Neural crest cell (in vitro differentiated cells): ENCODE measurements at regions not wholly inside any gene's neighbourhood (a gene's known extent, or its start where the extent isn't known, plus 50 kb on each side); places are given as distances from the start of the nearest gene placed in this dataset.

ENCODE experiments used
- DNase-seq: peaks from one replicate; pipeline ENCODE4 v3.0.0; 2021; ENCODE audit warnings: low read depth, mixed read lengths, low spot score
- H3K27ac Mint-ChIP-seq: one replicate; pipeline ENCODE4 v1.8.0; 2021; ENCODE audit warnings: mild to moderate bottlenecking, mixed read lengths; ENCODE audit not compliant: unreplicated experiment
- H3K27me3 Mint-ChIP-seq: 2 replicates; pipeline ENCODE4 v1.8.0; 2021; ENCODE audit warnings: low read depth, mild to moderate bottlenecking, mixed read lengths
- H3K36me3 Mint-ChIP-seq: 2 replicates; pipeline ENCODE4 v1.8.0; 2021; ENCODE audit warnings: low read depth, mild to moderate bottlenecking, mixed read lengths
- H3K4me1 Mint-ChIP-seq: 2 replicates; pipeline ENCODE4 v1.8.0; 2021; ENCODE audit warnings: mixed read lengths
- H3K4me3 Mint-ChIP-seq: one replicate; pipeline ENCODE4 v1.8.0; 2021; ENCODE audit warnings: mild to moderate bottlenecking, mixed read lengths
- H3K9me3 Mint-ChIP-seq: 2 replicates; pipeline ENCODE4 v1.8.0; 2021; ENCODE audit warnings: mixed read lengths
- TF ChIP-seq, protein P1 (sequence below): fragments of 200-600 bp; sonication (generic); conservative IDR thresholded peaks from 2 replicates; pipeline ENCODE4 v1.5.0; 2021; ENCODE audit warnings: antibody characterized with exemption, mild to moderate bottlenecking

DNA sequence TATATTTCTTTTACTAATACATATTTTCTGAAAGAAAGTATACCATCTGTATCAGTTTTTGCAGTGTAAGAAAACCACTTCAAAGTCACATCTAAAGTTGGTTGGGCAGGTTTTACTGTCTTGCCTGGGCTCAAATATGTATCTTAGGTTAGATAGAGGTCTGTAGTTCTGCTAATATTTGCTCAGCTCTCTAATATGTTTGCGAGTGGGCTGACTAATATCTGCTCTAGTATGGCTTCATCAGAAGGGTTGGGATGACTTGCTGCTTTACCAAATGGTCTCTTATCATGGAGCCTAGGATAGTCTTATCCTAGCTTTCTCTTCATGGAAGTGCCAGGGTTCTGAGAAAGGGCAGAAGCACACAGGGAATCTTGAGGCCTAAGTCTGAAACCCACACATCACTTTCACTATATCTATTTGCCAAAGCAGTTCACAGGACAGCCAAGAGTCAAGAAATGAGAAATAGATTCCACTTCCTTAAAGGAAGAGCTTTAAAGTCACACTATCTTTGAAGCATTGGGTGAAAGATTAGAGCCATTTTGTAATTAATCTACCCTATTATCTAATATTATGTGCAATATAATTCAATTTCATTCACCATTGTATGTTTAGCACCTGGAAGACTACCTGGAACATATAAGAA is 610.0 kb downstream of the KCNJ3 start:
- no peak for DNase-seq
- Mint-ChIP-seq H3K4me3 (no peak overlapping the region), H3K27ac (no peak overlapping the region), H3K36me3 (no peaks in the 10 kb centered on the region), H3K27me3 (no peaks in the 10 kb centered on the region), H3K9me3 (no peaks in the 10 kb centered on the region), H3K4me1 (no peaks in the 10 kb centered on the region)
- TF ChIP-seq, protein P1, sequence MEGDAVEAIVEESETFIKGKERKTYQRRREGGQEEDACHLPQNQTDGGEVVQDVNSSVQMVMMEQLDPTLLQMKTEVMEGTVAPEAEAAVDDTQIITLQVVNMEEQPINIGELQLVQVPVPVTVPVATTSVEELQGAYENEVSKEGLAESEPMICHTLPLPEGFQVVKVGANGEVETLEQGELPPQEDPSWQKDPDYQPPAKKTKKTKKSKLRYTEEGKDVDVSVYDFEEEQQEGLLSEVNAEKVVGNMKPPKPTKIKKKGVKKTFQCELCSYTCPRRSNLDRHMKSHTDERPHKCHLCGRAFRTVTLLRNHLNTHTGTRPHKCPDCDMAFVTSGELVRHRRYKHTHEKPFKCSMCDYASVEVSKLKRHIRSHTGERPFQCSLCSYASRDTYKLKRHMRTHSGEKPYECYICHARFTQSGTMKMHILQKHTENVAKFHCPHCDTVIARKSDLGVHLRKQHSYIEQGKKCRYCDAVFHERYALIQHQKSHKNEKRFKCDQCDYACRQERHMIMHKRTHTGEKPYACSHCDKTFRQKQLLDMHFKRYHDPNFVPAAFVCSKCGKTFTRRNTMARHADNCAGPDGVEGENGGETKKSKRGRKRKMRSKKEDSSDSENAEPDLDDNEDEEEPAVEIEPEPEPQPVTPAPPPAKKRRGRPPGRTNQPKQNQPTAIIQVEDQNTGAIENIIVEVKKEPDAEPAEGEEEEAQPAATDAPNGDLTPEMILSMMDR = no peak

DNA sequence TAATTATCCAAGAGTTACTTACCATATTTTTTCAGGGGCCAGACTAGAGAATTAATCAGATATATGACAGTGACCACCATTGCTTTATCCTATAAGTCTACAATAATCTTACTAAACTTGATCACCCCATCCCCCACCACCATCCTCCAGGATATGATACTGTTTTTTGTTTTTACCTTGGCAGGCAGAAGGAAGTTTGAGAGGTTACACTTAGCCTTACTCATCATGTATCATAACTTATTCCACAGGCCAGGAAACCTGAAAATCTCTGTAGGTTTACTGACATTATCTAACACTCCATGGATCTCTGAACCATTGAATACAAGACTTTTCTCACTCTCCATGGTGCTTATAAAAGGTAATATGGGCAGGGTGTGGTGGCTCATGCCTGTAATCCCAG is 602.7 kb downstream of the KCNJ3 start:
- no peaks in the 10 kb centered on the region for H3K4me1 Mint-ChIP-seq
- no peak overlapping the region for H3K4me3 Mint-ChIP-seq
- no peaks in the 10 kb centered on the region for H3K27me3 Mint-ChIP-seq
- TF ChIP-seq, protein P1 = no peak
- H3K9me3 Mint-ChIP-seq = no peaks in the 10 kb centered on the region
- no peak for DNase-seq
- no peaks in the 10 kb centered on the region for H3K36me3 Mint-ChIP-seq
- H3K27ac Mint-ChIP-seq = no peak overlapping the region

DNA sequence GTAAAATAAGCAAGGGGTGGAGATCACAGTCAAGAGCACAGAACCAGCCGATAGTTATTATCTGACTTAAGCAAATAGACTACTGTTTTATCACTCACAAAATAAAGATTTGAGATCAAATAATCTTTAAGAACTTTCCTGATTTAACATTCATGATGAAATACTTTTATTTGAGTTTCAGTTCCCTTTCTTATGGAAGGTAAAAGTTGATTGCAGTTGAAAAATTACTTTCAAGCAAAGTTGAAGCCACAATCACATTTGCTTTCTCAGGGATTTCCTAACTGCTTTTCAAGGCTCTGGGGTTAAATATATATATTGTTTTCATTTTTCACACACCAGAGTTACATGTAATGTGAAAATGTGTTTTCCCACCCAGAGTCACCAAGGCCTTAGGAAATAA is 599.5 kb downstream of the KCNJ3 start:
- no peaks in the 10 kb centered on the region for H3K4me1 Mint-ChIP-seq
- TF ChIP-seq, protein P1 = no peak

DNA sequence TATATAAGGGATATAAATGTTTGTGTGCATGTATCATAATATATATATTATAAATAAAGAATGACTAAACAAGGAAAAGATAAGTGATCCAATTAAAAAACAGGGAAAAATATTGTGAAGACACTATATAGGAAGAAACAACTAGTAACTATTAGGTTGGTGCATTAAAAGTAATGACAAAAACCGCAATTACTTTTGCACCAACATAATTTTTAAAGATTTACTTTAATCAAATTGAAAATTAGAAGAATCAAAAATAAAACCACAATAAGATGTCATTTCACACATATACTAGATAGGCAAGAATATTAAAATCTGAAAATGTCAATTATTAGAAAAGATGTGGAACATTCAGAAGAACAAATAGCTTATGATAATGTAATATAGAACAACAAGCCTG is 595.9 kb downstream of the KCNJ3 start:
- Mint-ChIP-seq H3K27ac (no peak overlapping the region), H3K4me1 (no peaks in the 10 kb centered on the region)

More for the DNA sequence above, 599.5 kb downstream of the KCNJ3 start:
- Mint-ChIP-seq H3K9me3 (no peaks in the 10 kb centered on the region), H3K4me3 (no peak overlapping the region), H3K27ac (no peak overlapping the region), H3K27me3 (no peaks in the 10 kb centered on the region), H3K36me3 (no peaks in the 10 kb centered on the region)
- no peak for DNase-seq

DNA sequence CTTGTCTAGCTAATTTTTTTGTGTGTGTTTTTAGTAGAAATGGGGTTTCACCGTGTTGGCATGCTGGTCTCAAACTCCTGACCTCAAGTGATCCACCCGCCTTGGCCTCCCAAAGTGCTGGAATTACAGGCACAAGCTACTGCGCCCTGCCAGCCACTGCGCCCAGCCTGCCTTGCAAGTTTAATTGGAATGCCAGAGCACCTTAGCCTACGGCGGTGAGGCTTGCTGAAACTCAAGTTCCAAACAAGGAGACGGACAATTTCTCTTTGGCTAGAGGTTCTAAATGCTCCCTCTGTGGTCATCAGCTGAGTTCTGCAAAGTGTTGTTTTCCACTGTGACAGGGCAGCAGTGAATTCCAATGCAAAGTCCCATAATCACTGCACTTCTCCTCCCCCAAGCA is 583.4 kb downstream of the KCNJ3 start:
- TF ChIP-seq, protein P1 = no peak

More for the DNA sequence above, 595.9 kb downstream of the KCNJ3 start:
- no peaks in the 10 kb centered on the region for H3K27me3 Mint-ChIP-seq
- DNase-seq = no peak
- TF ChIP-seq, protein P1 = no peak
- H3K36me3 Mint-ChIP-seq = no peaks in the 10 kb centered on the region
- no peak overlapping the region for H3K4me3 Mint-ChIP-seq
- H3K9me3 Mint-ChIP-seq = peaks cover 2% of the 10 kb centered on the region

More for the DNA sequence above, 583.4 kb downstream of the KCNJ3 start:
- H3K27ac Mint-ChIP-seq = no peak overlapping the region
- H3K4me3 Mint-ChIP-seq = no peak overlapping the region
- H3K9me3 Mint-ChIP-seq = peaks cover 3% of the 10 kb centered on the region
- peaks cover 2% of the 10 kb centered on the region for H3K27me3 Mint-ChIP-seq
- H3K4me1 Mint-ChIP-seq = no peaks in the 10 kb centered on the region
- DNase-seq = no peak
- no peaks in the 10 kb centered on the region for H3K36me3 Mint-ChIP-seq
